Forelimb muscle (tissue), 1 donor: ENCODE measurements at regions not wholly inside any gene's neighbourhood (a gene's known extent, or its start where the extent isn't known, plus 50 kb on each side); places are given as distances from the start of the nearest gene placed in this dataset.
"Not testable (repeated sequence)": the region's sequence is repeated elsewhere in the genome, so short reads cannot be mapped to it uniquely, and the experiment has no call there.

Experiments
- DNase-seq: peaks from one replicate; pipeline ENCODE4 v3.0.0-alpha.2; 2013; ENCODE audit warnings: low read depth

- DNase-seq, result no peak
Observed at GRCh38 chr7:84941936-84942335, 244.9 kb downstream of the SEMA3D start.

GRCh38 chr7:84941291-84941690 lies 245.6 kb downstream of the SEMA3D start:
- DNase-seq, result no peak

- no peak for DNase-seq
Observed at GRCh38 chr7:84939888-84940287, 247.0 kb downstream of the SEMA3D start.

GRCh38 chr7:84939442-84939841 lies 247.4 kb downstream of the SEMA3D start:
- no peak for DNase-seq

GRCh38 chr7:84924353-84924752 lies 262.5 kb downstream of the SEMA3D start:
- no peak for DNase-seq

- no peak for DNase-seq
Observed at GRCh38 chr7:84923348-84923747, 263.5 kb downstream of the SEMA3D start.

- no peak for DNase-seq
Observed at GRCh38 chr7:84921154-84921553, 265.7 kb downstream of the SEMA3D start.

GRCh38 chr7:84916973-84917372 lies 269.9 kb downstream of the SEMA3D start:
- DNase-seq, result not testable (repeated sequence)

- no peak for DNase-seq
Observed at GRCh38 chr7:84916161-84916560, 270.7 kb downstream of the SEMA3D start.

- DNase-seq, result no peak
Observed at GRCh38 chr7:84914598-84914997, 272.3 kb downstream of the SEMA3D start.

- DNase-seq, result no peak
Observed at GRCh38 chr7:84913731-84914130, 273.1 kb downstream of the SEMA3D start.

- DNase-seq, result no peak
Observed at GRCh38 chr7:84912993-84913635, 273.7 kb downstream of the SEMA3D start.

- DNase-seq, result no peak
Observed at GRCh38 chr7:84912537-84912936, 274.3 kb downstream of the SEMA3D start.

GRCh38 chr7:84912018-84912417 lies 274.8 kb downstream of the SEMA3D start:
- no peak for DNase-seq

- DNase-seq, result no peak
Observed at GRCh38 chr7:84911077-84911476, 275.8 kb downstream of the SEMA3D start.

- DNase-seq, result not testable (repeated sequence)
Observed at GRCh38 chr7:84910322-84910721, 276.5 kb downstream of the SEMA3D start.

- no peak for DNase-seq
Observed at GRCh38 chr7:84908196-84908793, 278.6 kb downstream of the SEMA3D start.

GRCh38 chr7:84906889-84907288 lies 280.0 kb downstream of the SEMA3D start:
- DNase-seq, result no peak

- no peak for DNase-seq
Observed at GRCh38 chr7:84904561-84904960, 282.3 kb downstream of the SEMA3D start.

GRCh38 chr7:84901366-84901765 lies 285.5 kb downstream of the SEMA3D start:
- DNase-seq, result no peak

GRCh38 chr7:84900215-84900614 lies 286.6 kb downstream of the SEMA3D start:
- no peak for DNase-seq

- DNase-seq, result no peak
Observed at GRCh38 chr7:84895563-84895962, 291.3 kb downstream of the SEMA3D start.

GRCh38 chr7:84883570-84883969 lies 303.3 kb downstream of the SEMA3D start:
- not testable (repeated sequence) for DNase-seq
